Activated CD8-positive, alpha-beta T cell treated with anti-CD3 and anti-CD28 coated beads, Interleukin-2, amount 10 ng/mL, durations not matched to agents 7 days and 5 days (primary cell): ENCODE measurements at regions not wholly inside any gene's neighbourhood (a gene's known extent, or its start where the extent isn't known, plus 50 kb on each side); places are given as distances from the start of the nearest gene placed in this dataset.

Experiments used
- ATAC-seq: fragments of 150-1000 bp; cut with Tn5 transposase; one replicate; pipeline ENCODE4 v1.10.0; 2021; ENCODE audit warnings: moderate library complexity
- CTCF ChIA-PET: fragments of 350-600 bp; sonication (Branson Sonifier 250); formaldehyde crosslinking; loops from one replicate; lab custom pipeline; 2021; ENCODE audit warnings: antibody characterized with exemption; lab: Charles Lee
- POLR2A ChIA-PET: fragments of 350-600 bp; sonication (Branson Sonifier 250); formaldehyde crosslinking; loops from one replicate; lab custom pipeline; 2021; ENCODE audit warnings: antibody characterized with exemption; lab: Charles Lee
- DNase-seq: peaks from one replicate; pipeline ENCODE4 v3.0.0-alpha.2; 2020
- H3K27ac Mint-ChIP-seq: one replicate; pipeline ENCODE4 v1.8.0; 2021; ENCODE audit warnings: mild to moderate bottlenecking, mixed read lengths
- H3K27me3 Mint-ChIP-seq: one replicate; pipeline ENCODE4 v1.8.0; 2021; ENCODE audit warnings: low read depth, mixed read lengths
- H3K36me3 Mint-ChIP-seq: one replicate; pipeline ENCODE4 v1.8.0; 2021; ENCODE audit warnings: low read depth, mixed read lengths
- H3K4me1 Mint-ChIP-seq: one replicate; pipeline ENCODE4 v1.8.0; 2021; ENCODE audit warnings: low read depth, mixed read lengths
- H3K4me3 Mint-ChIP-seq: one replicate; pipeline ENCODE4 v1.8.0; 2021; ENCODE audit warnings: mild to moderate bottlenecking, mixed read lengths
- H3K9me3 Mint-ChIP-seq: one replicate; pipeline ENCODE4 v1.8.0; 2022; ENCODE audit warnings: mixed read lengths; ENCODE audit not compliant: insufficient read depth

DNA sequence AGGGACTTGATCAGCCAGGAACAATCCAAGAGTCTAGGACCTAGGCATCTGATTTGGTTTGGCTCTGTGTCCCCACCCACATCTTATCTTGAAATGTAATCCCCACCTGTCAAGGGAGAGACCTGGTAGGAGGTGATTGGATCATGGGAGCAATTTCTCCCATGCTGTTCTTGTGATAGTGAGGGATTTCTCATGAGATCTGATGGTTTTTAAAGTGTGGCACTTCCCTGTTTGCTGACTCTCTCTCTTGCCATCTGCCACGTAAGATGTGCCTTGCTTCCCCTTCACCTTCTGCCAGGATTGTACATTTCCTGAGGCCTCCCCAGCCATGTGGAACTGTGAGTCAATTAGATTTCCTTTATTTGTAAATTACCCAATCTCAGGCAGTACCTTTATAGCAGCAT lies 201.7 kb upstream of the ACTBL2 start:
- Mint-ChIP-seq H3K36me3 (no peaks in the 10 kb centered on the region), H3K4me3 (no peak overlapping the region), H3K9me3 (no peaks in the 10 kb centered on the region), H3K4me1 (no peaks in the 10 kb centered on the region), H3K27ac (no peak overlapping the region), H3K27me3 (no peaks in the 10 kb centered on the region)
- no peak for DNase-seq
- no peak for ATAC-seq
- ChIA-PET POLR2A (no interaction called here), CTCF (no interaction called here)

DNA sequence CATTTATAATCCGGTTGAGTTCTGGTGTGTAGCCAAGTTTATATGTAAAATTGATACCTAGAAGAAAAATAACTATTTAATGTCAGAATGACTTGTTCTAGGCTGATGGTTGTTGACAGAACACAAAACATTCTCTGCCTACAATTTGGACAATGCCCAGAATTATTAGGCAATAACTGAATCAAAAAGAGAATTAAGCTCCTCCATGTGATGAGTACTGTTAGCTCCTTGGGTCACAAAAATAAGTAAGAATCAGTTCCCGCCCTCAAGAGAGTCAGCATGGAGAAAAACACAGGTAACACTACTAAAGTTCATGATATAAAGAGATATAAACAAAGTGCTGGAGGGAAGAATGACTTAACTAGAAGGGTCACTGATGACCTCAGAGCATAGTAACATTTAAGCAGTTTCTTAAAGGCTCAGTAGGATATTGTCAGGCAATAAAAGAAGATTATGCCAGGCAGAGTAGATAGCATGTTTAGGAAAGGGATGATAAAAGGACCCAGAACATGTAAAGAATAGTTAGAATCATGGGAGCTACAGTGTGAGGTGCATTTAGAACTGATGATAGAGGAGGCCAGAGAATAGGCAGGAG lies 200.5 kb upstream of the ACTBL2 start:
- POLR2A ChIA-PET = no interaction called here
- Mint-ChIP-seq H3K4me3 (no peak overlapping the region), H3K9me3 (no peaks in the 10 kb centered on the region), H3K36me3 (no peaks in the 10 kb centered on the region), H3K27me3 (no peaks in the 10 kb centered on the region), H3K27ac (no peak overlapping the region), H3K4me1 (no peaks in the 10 kb centered on the region)
- DNase-seq (no peak), ATAC-seq (no peak)
- CTCF ChIA-PET = no interaction called here

DNA sequence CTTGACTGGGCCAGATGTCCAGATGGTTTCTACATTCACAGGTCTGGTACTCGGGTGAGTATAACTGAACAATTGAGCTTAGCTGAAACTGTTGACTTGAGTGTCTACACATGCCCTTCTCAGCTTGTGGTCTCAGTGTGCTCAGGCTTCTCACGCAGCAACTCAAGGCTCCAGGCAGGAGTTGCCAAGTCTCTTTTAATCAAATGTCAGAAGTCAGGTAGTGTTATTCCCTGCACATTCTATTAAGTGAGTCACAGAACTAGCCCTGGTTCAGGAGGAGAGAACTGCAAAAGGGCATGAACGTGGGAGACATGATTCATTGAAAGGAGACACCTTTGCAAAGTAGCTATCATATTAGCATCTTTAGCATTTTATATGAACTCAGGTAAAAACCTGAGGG lies 199.3 kb upstream of the ACTBL2 start:
- no peak overlapping the region for H3K27ac Mint-ChIP-seq
- ATAC-seq (no peak), DNase-seq (no peak)
- no peaks in the 10 kb centered on the region for H3K36me3 Mint-ChIP-seq
- no peaks in the 10 kb centered on the region for H3K4me1 Mint-ChIP-seq
- CTCF ChIA-PET = interaction anchor here (1.0 kb wide), 1 partner anchor 16 kb away, joined by 3 read pairs; no protein-coding TSS in a partner anchor
- POLR2A ChIA-PET = no interaction called here
- H3K4me3 Mint-ChIP-seq = no peak overlapping the region
- no peaks in the 10 kb centered on the region for H3K9me3 Mint-ChIP-seq
- no peaks in the 10 kb centered on the region for H3K27me3 Mint-ChIP-seq

- Mint-ChIP-seq H3K36me3 (no peaks in the 10 kb centered on the region), H3K9me3 (no peaks in the 10 kb centered on the region), H3K27ac (no peak overlapping the region), H3K4me3 (no peak overlapping the region), H3K27me3 (peaks cover 3% of the 10 kb centered on the region), H3K4me1 (no peaks in the 10 kb centered on the region)
- DNase-seq = no peak
- ChIA-PET CTCF (no interaction called here), POLR2A (no interaction called here)
- no peak for ATAC-seq
Measured at GRCh38 chr5:57680686-57681085, 198.1 kb upstream of the ACTBL2 start.

- no peak for DNase-seq
- H3K4me1 Mint-ChIP-seq = no peaks in the 10 kb centered on the region
- H3K9me3 Mint-ChIP-seq = no peaks in the 10 kb centered on the region
- ATAC-seq = no peak
- H3K27me3 Mint-ChIP-seq = peaks cover 3% of the 10 kb centered on the region
- CTCF ChIA-PET = no interaction called here
- POLR2A ChIA-PET = no interaction called here
- no peak overlapping the region for H3K4me3 Mint-ChIP-seq
- no peaks in the 10 kb centered on the region for H3K36me3 Mint-ChIP-seq
- H3K27ac Mint-ChIP-seq = no peak overlapping the region
Measured at GRCh38 chr5:57677235-57677634, 194.6 kb upstream of the ACTBL2 start.

- ChIA-PET POLR2A (no interaction called here), CTCF (no interaction called here)
- no peak overlapping the region for H3K4me3 Mint-ChIP-seq
- H3K27me3 Mint-ChIP-seq = peaks cover 3% of the 10 kb centered on the region
- no peaks in the 10 kb centered on the region for H3K9me3 Mint-ChIP-seq
- H3K4me1 Mint-ChIP-seq = no peaks in the 10 kb centered on the region
- H3K36me3 Mint-ChIP-seq = no peaks in the 10 kb centered on the region
- no peak for DNase-seq
- ATAC-seq = no peak
- H3K27ac Mint-ChIP-seq = no peak overlapping the region
Measured at GRCh38 chr5:57676222-57677098, 193.8 kb upstream of the ACTBL2 start.

DNA sequence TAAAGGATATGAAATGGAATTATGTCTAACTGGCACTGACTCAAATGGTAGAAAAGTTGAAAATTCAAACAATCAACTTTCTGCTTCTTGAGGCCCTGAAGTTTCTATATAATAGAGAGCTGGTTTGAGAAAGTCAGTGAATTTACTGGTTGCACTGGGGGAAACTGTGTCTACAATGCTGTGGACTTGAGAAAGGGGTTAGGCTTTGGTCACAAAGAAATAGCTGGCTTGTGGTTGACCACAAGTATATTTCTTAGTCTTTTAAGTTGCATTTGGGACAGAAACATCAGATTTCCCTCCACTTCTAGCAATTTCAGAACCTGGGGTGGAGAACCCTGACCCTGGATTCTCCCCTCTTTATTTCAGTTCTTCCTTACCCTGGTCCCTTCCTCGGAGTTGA lies 192.6 kb upstream of the ACTBL2 start:
- ATAC-seq (no peak), DNase-seq (no peak)
- H3K27me3 Mint-ChIP-seq = peaks cover 3% of the 10 kb centered on the region
- ChIA-PET CTCF (interaction anchor here (0.7 kb wide), 1 partner anchor 377 kb away, joined by 3 read pairs; no protein-coding TSS in a partner anchor), POLR2A (no interaction called here)
- H3K36me3 Mint-ChIP-seq = no peaks in the 10 kb centered on the region
- H3K4me1 Mint-ChIP-seq = no peaks in the 10 kb centered on the region
- H3K27ac Mint-ChIP-seq = no peak overlapping the region
- no peaks in the 10 kb centered on the region for H3K9me3 Mint-ChIP-seq
- H3K4me3 Mint-ChIP-seq = no peak overlapping the region

DNA sequence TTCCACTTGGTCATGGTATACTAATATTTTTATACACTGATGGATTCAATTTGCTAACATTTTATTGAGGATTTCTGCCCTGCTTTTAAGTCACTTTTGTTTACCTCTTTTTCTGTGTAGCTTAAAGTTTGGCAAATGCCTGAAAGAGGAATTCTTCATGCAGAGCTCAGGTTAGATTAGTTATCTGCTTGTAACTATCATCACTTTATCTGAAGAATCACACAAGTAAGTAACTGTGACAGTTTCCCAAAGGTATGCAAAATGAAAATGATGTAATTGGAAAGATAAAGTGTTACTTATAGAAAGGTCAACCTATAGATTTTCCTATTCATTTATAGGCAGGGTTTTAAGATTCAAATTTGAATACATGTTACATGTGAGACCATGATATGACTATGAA lies 188.8 kb upstream of the ACTBL2 start:
- no peaks in the 10 kb centered on the region for H3K36me3 Mint-ChIP-seq
- H3K27me3 Mint-ChIP-seq = peaks cover 3% of the 10 kb centered on the region
- ChIA-PET CTCF (no interaction called here), POLR2A (no interaction called here)
- H3K27ac Mint-ChIP-seq = no peak overlapping the region
- DNase-seq (no peak), ATAC-seq (no peak)
- no peaks in the 10 kb centered on the region for H3K9me3 Mint-ChIP-seq
- H3K4me1 Mint-ChIP-seq = no peaks in the 10 kb centered on the region
- H3K4me3 Mint-ChIP-seq = no peak overlapping the region

DNA sequence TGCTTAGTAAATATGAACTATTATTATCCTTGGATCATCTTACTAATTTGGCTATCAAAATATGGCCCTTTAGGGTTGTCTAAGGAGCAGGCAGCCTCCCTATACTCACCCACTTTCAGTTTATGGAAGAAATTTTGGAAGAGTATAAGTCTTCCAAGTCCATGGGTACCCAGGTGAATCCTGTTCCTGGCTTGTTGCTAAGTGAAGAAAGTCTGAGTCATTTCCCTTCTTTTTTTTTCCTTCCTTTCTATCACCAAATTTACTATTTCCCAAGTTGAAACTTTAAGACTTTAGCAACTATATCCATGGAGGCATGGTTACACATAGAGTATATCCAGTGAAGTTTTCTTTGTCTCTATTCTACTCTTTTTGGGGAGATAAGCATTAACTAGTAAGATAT lies 184.0 kb upstream of the ACTBL2 start:
- no peak overlapping the region for H3K27ac Mint-ChIP-seq
- no peaks in the 10 kb centered on the region for H3K9me3 Mint-ChIP-seq
- ChIA-PET POLR2A (no interaction called here), CTCF (interaction anchor here (3.0 kb wide), 1 partner anchor 16 kb away, joined by 11 read pairs; no protein-coding TSS in a partner anchor)
- DNase-seq (no peak), ATAC-seq (no peak)
- H3K36me3 Mint-ChIP-seq = no peaks in the 10 kb centered on the region
- peaks cover 4% of the 10 kb centered on the region for H3K27me3 Mint-ChIP-seq
- no peak overlapping the region for H3K4me3 Mint-ChIP-seq
- H3K4me1 Mint-ChIP-seq = no peaks in the 10 kb centered on the region

DNA sequence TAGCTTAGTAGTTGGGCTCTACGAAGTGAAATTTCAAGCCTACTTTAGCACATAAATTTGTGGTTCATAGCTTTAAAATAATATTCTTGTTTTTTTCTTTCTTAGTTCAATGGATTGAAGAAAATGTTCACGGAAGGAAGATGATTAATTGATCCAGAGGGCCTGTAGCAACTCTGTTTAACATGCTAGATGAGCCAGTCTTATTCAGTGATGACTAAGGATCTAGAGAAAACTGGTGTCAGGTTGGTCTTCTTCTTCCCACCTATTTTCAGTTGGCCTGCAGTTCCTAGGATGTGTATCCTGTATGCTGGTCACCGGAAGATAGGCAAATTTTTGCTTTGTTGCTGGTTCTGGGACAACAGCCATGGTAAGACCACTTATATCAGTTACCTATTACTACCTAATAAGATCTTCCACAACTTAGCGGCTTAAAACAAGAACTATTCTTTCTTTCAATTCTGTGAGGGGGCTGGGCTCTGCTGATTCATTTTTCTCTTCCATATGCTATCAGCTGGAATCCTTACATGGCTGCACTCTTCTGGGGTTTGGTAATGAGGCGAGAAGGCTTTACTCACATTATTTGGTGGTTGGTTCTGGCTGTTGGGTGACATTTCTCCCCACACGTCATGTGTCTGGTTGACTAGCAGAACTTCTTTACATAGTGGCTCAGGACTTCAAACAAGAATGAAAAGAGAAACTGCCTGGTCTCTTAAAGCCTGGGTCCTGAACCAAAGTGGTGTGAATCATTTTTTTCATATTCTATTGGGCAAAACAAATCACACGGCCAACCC lies 182.7 kb upstream of the ACTBL2 start:
- no peak overlapping the region for H3K4me3 Mint-ChIP-seq
- CTCF ChIA-PET = interaction anchor here (0.7 to 1.0 kb wide), 2 partner anchors 15 to 16 kb away, joined by 3 to 5 read pairs; no protein-coding TSS in a partner anchor
- H3K9me3 Mint-ChIP-seq = no peaks in the 10 kb centered on the region
- POLR2A ChIA-PET = no interaction called here
- DNase-seq = no peak
- H3K36me3 Mint-ChIP-seq = no peaks in the 10 kb centered on the region
- peaks cover 4% of the 10 kb centered on the region for H3K27me3 Mint-ChIP-seq
- no peak for ATAC-seq
- H3K4me1 Mint-ChIP-seq = no peaks in the 10 kb centered on the region
- H3K27ac Mint-ChIP-seq = no peak overlapping the region

- Mint-ChIP-seq H3K9me3 (no peaks in the 10 kb centered on the region), H3K4me1 (no peaks in the 10 kb centered on the region), H3K4me3 (no peak overlapping the region), H3K27me3 (peaks cover 4% of the 10 kb centered on the region), H3K27ac (no peak overlapping the region), H3K36me3 (no peaks in the 10 kb centered on the region)
- ATAC-seq (no peak), DNase-seq (no peak)
- POLR2A ChIA-PET = no interaction called here
- CTCF ChIA-PET = interaction anchor here (0.7 kb wide), 1 partner anchor 14 kb away, joined by 5 read pairs; no protein-coding TSS in a partner anchor
Measured at GRCh38 chr5:57664700-57665099, 182.1 kb upstream of the ACTBL2 start.

DNA sequence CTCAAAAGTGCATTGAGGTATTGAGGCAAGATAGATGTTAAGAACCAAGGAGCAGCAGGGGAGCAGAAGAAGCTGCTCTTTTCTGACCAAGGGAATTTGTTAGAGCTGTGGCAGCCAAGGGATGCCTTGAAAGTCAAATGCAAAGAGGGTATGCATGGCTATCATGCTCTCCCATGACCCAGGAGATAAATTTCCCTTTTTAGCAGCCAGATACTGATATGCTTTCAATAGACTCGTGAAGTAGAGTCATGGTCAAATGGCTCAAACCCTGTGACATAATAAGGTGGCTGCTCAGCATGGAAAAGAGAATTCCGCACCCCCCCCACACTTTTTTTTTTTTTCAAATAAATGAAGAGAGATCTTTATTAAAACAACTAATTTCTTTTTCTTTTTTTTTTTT lies 180.9 kb upstream of the ACTBL2 start:
- Mint-ChIP-seq H3K27me3 (peaks cover 6% of the 10 kb centered on the region), H3K4me3 (no peak overlapping the region), H3K27ac (no peak overlapping the region), H3K36me3 (no peaks in the 10 kb centered on the region), H3K9me3 (no peaks in the 10 kb centered on the region), H3K4me1 (no peaks in the 10 kb centered on the region)
- ChIA-PET POLR2A (no interaction called here), CTCF (no interaction called here)
- no peak for DNase-seq
- ATAC-seq = no peak
